ENCODE measurements at regions not wholly inside any gene's neighbourhood (a gene's known extent, or its start where the extent isn't known, plus 50 kb on each side); places are given as distances from the start of the nearest gene placed in this dataset.

DNA sequence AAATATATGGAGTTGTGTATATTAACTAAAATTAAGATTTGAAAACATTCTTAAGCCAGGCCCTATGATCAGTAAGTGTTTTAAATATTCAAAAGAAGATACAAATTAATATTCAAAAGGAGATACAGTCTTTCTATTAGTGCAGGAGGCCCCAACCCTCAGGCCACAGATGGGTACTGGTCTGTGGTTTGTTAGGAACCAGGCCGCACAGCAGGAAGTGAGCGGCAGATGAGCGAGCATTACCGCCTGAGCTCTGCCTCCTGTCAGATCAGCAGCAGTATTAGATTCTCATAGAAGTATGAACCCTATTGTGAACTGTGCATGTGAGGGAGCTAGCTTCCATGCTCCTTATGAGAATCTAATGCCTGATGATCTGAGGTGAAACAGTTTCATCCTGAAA, 232.9 kb downstream of the FOXO1 start:
- TF ChIP-seq, protein P1, sequence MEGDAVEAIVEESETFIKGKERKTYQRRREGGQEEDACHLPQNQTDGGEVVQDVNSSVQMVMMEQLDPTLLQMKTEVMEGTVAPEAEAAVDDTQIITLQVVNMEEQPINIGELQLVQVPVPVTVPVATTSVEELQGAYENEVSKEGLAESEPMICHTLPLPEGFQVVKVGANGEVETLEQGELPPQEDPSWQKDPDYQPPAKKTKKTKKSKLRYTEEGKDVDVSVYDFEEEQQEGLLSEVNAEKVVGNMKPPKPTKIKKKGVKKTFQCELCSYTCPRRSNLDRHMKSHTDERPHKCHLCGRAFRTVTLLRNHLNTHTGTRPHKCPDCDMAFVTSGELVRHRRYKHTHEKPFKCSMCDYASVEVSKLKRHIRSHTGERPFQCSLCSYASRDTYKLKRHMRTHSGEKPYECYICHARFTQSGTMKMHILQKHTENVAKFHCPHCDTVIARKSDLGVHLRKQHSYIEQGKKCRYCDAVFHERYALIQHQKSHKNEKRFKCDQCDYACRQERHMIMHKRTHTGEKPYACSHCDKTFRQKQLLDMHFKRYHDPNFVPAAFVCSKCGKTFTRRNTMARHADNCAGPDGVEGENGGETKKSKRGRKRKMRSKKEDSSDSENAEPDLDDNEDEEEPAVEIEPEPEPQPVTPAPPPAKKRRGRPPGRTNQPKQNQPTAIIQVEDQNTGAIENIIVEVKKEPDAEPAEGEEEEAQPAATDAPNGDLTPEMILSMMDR (IDR thresholded peaks at IDR 0.05; ENCODE audit: insufficient read depth, low read length, missing control alignments) = no peak
- POLR2A ChIA-PET = no interaction called here
- CTCF ChIA-PET = no interaction called here
- no peak for DNase-seq (ENCODE audit: low read depth, low spot score)
- H3K4me3 ChIP-seq (ENCODE audit: low read depth, low read length) = no peak overlapping the region

DNA sequence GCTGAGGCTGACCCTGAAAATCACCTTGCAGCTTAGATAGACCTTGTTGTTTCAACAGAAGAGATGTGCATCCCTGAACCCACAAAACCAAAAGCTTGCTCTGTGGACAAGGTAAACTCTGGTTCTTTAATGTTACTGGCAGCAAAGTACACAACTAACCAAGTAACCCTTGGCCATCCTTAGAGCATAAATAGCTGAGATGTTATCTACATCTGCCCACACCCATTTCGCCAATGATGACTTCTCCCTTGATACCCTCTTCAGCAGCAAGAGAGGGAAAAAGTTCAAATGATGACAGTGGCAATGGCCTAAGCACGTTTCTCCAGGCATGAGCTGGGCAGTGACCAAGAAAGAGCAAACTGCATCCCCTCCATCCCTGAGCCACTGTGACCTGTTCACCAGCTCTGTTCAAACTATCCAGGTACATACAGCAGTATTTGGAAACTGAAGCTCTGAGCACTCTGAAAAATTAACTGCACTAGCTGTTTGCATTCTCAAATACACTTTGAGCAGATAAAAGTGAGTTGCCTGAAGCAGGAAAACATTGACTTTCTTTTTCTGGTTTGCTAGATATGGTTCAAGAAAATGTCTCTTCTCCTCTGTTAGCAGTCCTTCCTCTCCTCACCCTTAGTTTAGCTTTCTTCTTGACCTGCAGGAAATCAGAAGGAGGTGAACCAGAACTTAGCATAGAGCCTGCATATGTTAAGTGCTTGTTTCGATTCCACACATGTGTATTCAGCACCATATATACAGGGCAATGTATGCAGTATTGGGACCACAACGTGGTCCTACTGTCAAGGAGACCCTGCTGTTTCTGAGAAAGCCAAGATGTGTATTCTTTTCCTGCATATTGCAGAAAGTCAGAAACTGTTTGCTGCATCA, 231.7 kb downstream of the FOXO1 start:
- H3K4me3 ChIP-seq (ENCODE audit: low read depth, low read length) = no peak overlapping the region
- ChIA-PET CTCF (interaction anchor here (0.6 kb wide), 1 partner anchor 101 kb away, joined by 3 read pairs; no protein-coding TSS in a partner anchor), POLR2A (no interaction called here)
- no peak for DNase-seq (ENCODE audit: low read depth, low spot score)
- TF ChIP-seq, protein P1 (IDR thresholded peaks at IDR 0.05; ENCODE audit: insufficient read depth, low read length, missing control alignments) = no peak

DNA sequence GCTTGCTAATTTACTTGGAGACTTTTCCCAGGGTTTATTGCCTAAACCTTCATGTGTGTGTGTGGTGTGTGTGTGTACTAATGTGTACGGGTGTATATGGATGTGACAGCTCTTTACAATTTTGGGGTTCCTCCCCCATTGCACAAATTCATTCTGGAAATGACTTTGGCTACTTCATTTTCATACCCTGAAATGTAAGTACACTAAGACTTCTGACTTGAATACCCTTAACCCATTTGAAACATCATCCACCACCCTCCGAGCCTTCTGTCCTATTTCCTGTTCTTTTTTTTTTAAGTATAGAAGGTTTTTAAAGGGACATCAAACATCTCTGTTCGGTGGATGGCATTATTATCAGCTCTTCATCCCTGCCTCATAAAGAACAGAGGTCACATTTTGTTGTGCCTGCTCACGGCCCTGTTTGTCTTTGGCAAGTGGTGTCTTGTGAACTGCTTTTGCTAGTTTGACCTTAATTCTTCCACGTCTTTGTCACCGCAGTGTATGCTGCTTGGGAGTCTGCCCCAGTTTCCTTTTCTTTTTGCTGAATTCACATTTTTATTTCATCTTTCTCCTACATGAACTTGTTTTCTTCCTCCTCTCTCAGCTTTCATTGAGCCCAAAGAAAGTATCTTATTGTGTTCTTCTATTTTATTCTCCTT, 228.3 kb downstream of the FOXO1 start:
- no peak for DNase-seq (ENCODE audit: low read depth, low spot score)
- POLR2A ChIA-PET = no interaction called here
- CTCF ChIA-PET = no interaction called here
- TF ChIP-seq, protein P1 (IDR thresholded peaks at IDR 0.05; ENCODE audit: insufficient read depth, low read length, missing control alignments) = no peak
- no peak overlapping the region for H3K4me3 ChIP-seq (ENCODE audit: low read depth, low read length)

DNA sequence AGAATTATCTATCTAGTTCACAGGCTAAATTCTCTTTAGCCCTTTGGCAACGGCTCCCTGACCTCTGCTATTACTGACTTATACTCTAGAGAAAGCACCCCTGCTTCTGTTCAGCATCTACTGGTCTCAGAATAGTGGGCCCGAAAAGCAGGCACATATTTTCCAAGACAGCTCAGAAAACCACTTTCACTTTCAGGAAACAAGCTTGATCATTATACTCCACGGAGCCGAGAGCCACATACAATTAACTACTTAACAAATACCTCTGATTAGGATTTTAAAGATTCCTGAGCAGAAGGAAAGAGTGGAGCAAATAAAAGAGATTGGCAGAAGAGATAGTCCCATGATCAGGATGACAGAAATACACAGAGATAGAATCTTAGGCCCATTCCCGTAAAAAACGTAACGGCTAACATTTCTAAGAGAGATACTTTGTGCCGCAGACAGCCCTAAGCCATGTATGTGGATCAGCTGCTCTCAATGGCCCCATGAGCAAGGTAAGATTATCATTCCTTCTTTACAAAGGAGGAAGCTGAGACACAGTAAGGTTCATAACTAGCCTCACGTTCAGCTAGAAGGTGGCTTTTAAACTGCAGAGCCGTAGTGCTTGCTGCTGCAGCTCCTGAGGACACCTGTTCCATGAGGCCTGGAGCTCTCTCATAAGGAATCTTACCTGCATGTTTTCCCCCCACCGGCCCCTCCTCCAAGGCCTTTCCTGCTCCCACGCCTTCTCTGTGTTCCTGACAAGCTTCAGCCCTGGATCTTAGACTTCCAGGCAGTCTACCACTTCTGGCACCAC, 227.2 kb downstream of the FOXO1 start:
- TF ChIP-seq, protein P1 (IDR thresholded peaks at IDR 0.05; ENCODE audit: insufficient read depth, low read length, missing control alignments) = no peak
- DNase-seq (ENCODE audit: low read depth, low spot score) = no peak
- H3K4me3 ChIP-seq (ENCODE audit: low read depth, low read length) = no peak overlapping the region

DNA sequence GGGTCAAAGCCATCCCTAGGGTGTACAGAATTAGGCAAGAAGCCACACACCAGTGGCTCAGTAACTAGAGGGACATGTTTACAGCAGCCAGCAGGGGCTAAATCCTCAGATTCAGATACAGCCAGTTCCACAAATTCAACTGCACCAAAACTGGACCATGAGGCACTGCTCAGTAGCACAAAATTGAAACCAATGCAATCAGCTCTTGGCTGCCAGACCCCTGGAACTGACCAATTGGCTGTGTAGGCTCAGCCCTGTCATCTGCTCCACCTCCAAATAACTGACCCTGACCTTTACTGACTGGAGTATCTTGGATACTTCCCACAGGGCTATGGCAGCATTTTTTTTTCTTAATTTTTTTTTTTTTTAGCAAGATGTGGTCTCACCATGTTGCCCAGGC, 226.5 kb downstream of the FOXO1 start:
- ChIA-PET POLR2A (no interaction called here), CTCF (no interaction called here)
- no peak overlapping the region for H3K4me3 ChIP-seq (ENCODE audit: low read depth, low read length)
- no peak for DNase-seq (ENCODE audit: low read depth, low spot score)
- TF ChIP-seq, protein P1 (IDR thresholded peaks at IDR 0.05; ENCODE audit: insufficient read depth, low read length, missing control alignments) = no peak

More for the DNA sequence above, 227.2 kb downstream of the FOXO1 start:
- ChIA-PET POLR2A (no interaction called here), CTCF (no interaction called here)
